ENCODE measurements at regions not wholly inside any gene's neighbourhood (a gene's known extent, or its start where the extent isn't known, plus 50 kb on each side); places are given as distances from the start of the nearest gene placed in this dataset.

DNA sequence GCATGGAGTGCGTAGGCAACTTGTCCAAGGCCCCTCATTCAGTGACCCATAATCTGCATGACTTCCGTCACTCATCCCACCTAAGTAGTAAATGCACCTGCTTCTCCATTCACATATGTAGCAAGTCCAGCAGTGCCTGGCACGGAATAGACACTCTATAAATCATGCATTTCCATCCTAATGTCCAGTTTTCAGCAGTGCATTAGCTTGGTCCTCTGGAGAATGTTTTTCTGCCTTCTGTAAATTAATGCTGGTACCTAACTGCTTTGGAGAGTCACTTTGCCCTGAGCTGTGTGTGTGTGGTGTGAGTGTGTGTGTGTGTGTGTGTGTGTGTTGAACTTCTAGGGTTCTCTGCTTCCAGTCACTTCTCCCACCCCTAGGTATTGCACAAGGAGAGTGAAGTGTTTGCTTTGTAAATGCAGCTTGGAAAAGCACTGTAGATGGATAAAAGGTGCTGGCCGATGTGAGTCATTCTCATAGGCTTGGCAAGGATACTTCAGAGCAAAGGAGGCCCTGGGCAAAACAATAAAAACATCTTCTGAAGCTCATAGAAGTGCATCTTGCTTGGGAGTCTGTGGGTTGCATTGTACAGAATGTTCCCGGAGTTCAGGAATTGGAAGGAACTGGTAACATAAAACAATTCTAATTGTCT lies 181.8 kb downstream of the KATNAL1 start:
- no peak overlapping the region for H3K27ac ChIP-seq (ENCODE audit: low read length)
- H3K9ac ChIP-seq (ENCODE audit: low read depth, low read length), result no peak overlapping the region
- ATAC-seq (ENCODE audit: insufficient read depth, low read depth), result no peak
- no peaks in the 10 kb centered on the region for H3K9me3 ChIP-seq (ENCODE audit: insufficient read depth, low read length, severe bottlenecking)
- H3K4me1 ChIP-seq (ENCODE audit: insufficient read depth, low read length), result peaks cover 17% of the 10 kb centered on the region
- H3K4me2 ChIP-seq (ENCODE audit: insufficient read depth, low read length), result no peak overlapping the region
- H3K79me2 ChIP-seq (ENCODE audit: insufficient read depth, low read length), result no peaks in the 10 kb centered on the region
- H3K36me3 ChIP-seq (ENCODE audit: insufficient read depth, low read length), result no peaks in the 10 kb centered on the region
- DNase-seq, result no peak
- no peak overlapping the region for H3K4me3 ChIP-seq (ENCODE audit: low read depth in 1 of 2, low read length in 2 of 2)
- H2AFZ ChIP-seq (ENCODE audit: low read depth, low read length), result no peak overlapping the region
- no peak for TF ChIP-seq EZH2 (IDR thresholded peaks at IDR 0.05; ENCODE audit: borderline replicate concordance, low read depth, low read length, severe bottlenecking)
- TF ChIP-seq, protein P1, sequence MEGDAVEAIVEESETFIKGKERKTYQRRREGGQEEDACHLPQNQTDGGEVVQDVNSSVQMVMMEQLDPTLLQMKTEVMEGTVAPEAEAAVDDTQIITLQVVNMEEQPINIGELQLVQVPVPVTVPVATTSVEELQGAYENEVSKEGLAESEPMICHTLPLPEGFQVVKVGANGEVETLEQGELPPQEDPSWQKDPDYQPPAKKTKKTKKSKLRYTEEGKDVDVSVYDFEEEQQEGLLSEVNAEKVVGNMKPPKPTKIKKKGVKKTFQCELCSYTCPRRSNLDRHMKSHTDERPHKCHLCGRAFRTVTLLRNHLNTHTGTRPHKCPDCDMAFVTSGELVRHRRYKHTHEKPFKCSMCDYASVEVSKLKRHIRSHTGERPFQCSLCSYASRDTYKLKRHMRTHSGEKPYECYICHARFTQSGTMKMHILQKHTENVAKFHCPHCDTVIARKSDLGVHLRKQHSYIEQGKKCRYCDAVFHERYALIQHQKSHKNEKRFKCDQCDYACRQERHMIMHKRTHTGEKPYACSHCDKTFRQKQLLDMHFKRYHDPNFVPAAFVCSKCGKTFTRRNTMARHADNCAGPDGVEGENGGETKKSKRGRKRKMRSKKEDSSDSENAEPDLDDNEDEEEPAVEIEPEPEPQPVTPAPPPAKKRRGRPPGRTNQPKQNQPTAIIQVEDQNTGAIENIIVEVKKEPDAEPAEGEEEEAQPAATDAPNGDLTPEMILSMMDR (IDR thresholded peaks at IDR 0.05; ENCODE audit: borderline replicate concordance, extremely low read depth, low read length, poor library complexity, severe bottlenecking), result no peak
- H3K27me3 ChIP-seq (ENCODE audit: insufficient read depth, low read length, poor library complexity), result no peaks in the 10 kb centered on the region
- no peaks in the 10 kb centered on the region for H4K20me1 ChIP-seq (ENCODE audit: insufficient read depth, low read length)

DNA sequence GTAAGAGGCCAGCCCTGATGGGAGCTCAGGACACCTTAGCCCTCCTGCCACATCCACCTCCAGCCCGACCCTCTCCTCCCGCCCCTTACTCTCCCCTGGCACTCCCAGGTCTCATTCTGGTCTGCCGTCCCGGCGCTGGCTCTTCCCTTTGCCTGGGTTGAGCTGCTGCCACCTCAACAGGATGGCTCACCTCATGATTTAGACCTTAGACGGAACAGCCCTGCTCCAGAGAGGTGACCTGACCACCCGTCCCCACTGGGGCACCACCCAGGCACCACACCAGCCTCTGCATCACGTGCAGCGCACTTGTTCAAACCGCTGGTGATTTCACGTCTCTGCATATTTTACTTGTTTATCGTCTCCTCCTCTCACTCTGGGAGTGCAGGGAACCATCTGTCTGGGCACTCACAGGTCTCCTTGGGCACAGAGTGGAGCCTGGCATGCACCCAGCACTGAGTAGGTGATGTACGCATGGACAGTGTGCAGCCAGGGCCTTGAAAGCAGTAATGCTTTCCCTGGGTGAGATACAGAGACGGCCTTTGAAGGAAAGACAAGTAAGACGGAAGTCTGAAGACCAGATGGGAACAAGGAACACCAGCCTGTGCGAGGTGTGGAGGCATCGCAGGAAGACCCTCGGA lies 183.1 kb downstream of the KATNAL1 start:
- Histone ChIP-seq H3K79me2 (ENCODE audit: insufficient read depth, low read length) (no peaks in the 10 kb centered on the region), H3K4me2 (ENCODE audit: insufficient read depth, low read length) (no peak overlapping the region), H3K4me1 (ENCODE audit: insufficient read depth, low read length) (peaks cover 30% of the 10 kb centered on the region), H3K27ac (ENCODE audit: low read length) (no peak overlapping the region), H3K27me3 (ENCODE audit: insufficient read depth, low read length, poor library complexity) (no peaks in the 10 kb centered on the region), H3K9me3 (ENCODE audit: insufficient read depth, low read length, severe bottlenecking) (no peaks in the 10 kb centered on the region), H3K36me3 (ENCODE audit: insufficient read depth, low read length) (no peaks in the 10 kb centered on the region), H2AFZ (ENCODE audit: low read depth, low read length) (no peak overlapping the region), H3K4me3 (ENCODE audit: low read depth in 1 of 2, low read length in 2 of 2) (no peak overlapping the region), H3K9ac (ENCODE audit: low read depth, low read length) (no peak overlapping the region), H4K20me1 (ENCODE audit: insufficient read depth, low read length) (no peaks in the 10 kb centered on the region)
- DNase-seq (no peak), ATAC-seq (ENCODE audit: insufficient read depth, low read depth) (no peak)
- TF ChIP-seq, protein P1 (IDR thresholded peaks at IDR 0.05; ENCODE audit: borderline replicate concordance, extremely low read depth, low read length, poor library complexity, severe bottlenecking), result no peak
- no peak for TF ChIP-seq EZH2 (IDR thresholded peaks at IDR 0.05; ENCODE audit: borderline replicate concordance, low read depth, low read length, severe bottlenecking)

DNA sequence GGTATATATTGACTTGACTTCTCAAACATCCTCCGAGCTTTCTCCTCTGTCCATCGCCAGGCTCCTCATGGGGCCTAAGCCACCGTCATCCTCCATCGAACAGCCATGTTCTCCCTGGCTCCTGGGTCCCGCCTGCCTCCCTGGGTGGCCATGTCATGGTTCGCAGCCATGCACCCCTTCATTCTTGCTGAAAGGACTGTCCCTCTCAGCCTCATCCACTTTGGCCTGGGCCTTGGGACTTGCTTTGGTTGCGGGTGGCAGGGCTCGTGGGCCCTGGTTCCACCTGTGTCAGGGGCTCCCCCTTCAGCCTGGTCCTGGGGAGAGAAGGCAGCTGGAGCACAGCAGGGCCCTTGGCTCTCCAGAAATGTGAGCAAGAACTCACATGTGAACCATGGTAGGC lies 183.8 kb downstream of the KATNAL1 start:
- no peaks in the 10 kb centered on the region for H3K9me3 ChIP-seq (ENCODE audit: insufficient read depth, low read length, severe bottlenecking)
- no peak overlapping the region for H3K9ac ChIP-seq (ENCODE audit: low read depth, low read length)
- H3K27me3 ChIP-seq (ENCODE audit: insufficient read depth, low read length, poor library complexity), result no peaks in the 10 kb centered on the region
- H3K36me3 ChIP-seq (ENCODE audit: insufficient read depth, low read length), result no peaks in the 10 kb centered on the region
- H3K4me2 ChIP-seq (ENCODE audit: insufficient read depth, low read length), result no peak overlapping the region
- H3K27ac ChIP-seq (ENCODE audit: low read length), result no peak overlapping the region
- no peak overlapping the region for H2AFZ ChIP-seq (ENCODE audit: low read depth, low read length)
- H3K4me3 ChIP-seq (ENCODE audit: low read depth in 1 of 2, low read length in 2 of 2), result no peak overlapping the region
- no peaks in the 10 kb centered on the region for H4K20me1 ChIP-seq (ENCODE audit: insufficient read depth, low read length)
- DNase-seq (no peak), ATAC-seq (ENCODE audit: insufficient read depth, low read depth) (no peak)
- peaks cover 37% of the 10 kb centered on the region for H3K4me1 ChIP-seq (ENCODE audit: insufficient read depth, low read length)
- no peak for TF ChIP-seq EZH2 (IDR thresholded peaks at IDR 0.05; ENCODE audit: borderline replicate concordance, low read depth, low read length, severe bottlenecking)
- TF ChIP-seq, protein P1 (IDR thresholded peaks at IDR 0.05; ENCODE audit: borderline replicate concordance, extremely low read depth, low read length, poor library complexity, severe bottlenecking), result no peak
- H3K79me2 ChIP-seq (ENCODE audit: insufficient read depth, low read length), result no peaks in the 10 kb centered on the region
